D721Med (cell line): ENCODE measurements at regions not wholly inside any gene's neighbourhood (a gene's known extent, or its start where the extent isn't known, plus 50 kb on each side); places are given as distances from the start of the nearest gene placed in this dataset.

Experiments used
- DNase-seq: peaks from one replicate; pipeline ENCODE4 v3.0.0; 2011; ENCODE audit warnings: low spot score; ENCODE audit not compliant: insufficient read length
- FAIRE-seq: peaks from 2 replicates; lab custom pipeline; 2011; peaks lifted over from hg19 to GRCh38; lab: Jason Lieb, UNC
- TF ChIP-seq, protein P1 (sequence below): IDR thresholded peaks from 2 replicates; pipeline ENCODE4 v1.5.1; 2012; ENCODE audit warnings: mild to moderate bottlenecking, control low read depth; ENCODE audit not compliant: insufficient read depth; ENCODE audit errors: missing control alignments

- FAIRE-seq (no peak), DNase-seq (no peak)
- TF ChIP-seq, protein P1, sequence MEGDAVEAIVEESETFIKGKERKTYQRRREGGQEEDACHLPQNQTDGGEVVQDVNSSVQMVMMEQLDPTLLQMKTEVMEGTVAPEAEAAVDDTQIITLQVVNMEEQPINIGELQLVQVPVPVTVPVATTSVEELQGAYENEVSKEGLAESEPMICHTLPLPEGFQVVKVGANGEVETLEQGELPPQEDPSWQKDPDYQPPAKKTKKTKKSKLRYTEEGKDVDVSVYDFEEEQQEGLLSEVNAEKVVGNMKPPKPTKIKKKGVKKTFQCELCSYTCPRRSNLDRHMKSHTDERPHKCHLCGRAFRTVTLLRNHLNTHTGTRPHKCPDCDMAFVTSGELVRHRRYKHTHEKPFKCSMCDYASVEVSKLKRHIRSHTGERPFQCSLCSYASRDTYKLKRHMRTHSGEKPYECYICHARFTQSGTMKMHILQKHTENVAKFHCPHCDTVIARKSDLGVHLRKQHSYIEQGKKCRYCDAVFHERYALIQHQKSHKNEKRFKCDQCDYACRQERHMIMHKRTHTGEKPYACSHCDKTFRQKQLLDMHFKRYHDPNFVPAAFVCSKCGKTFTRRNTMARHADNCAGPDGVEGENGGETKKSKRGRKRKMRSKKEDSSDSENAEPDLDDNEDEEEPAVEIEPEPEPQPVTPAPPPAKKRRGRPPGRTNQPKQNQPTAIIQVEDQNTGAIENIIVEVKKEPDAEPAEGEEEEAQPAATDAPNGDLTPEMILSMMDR: no peak
These were observed 1752.0 kb upstream of the TENM3 start for GRCh38 chr4:180491210-180491609.

GRCh38 chr4:180493299-180493698 lies 1749.9 kb upstream of the TENM3 start:
- DNase-seq (no peak), FAIRE-seq (no peak)
- TF ChIP-seq, protein P1: no peak

GRCh38 chr4:180500154-180500553 lies 1743.0 kb upstream of the TENM3 start:
- FAIRE-seq (no peak), DNase-seq (no peak)
- TF ChIP-seq, protein P1: no peak

DNA sequence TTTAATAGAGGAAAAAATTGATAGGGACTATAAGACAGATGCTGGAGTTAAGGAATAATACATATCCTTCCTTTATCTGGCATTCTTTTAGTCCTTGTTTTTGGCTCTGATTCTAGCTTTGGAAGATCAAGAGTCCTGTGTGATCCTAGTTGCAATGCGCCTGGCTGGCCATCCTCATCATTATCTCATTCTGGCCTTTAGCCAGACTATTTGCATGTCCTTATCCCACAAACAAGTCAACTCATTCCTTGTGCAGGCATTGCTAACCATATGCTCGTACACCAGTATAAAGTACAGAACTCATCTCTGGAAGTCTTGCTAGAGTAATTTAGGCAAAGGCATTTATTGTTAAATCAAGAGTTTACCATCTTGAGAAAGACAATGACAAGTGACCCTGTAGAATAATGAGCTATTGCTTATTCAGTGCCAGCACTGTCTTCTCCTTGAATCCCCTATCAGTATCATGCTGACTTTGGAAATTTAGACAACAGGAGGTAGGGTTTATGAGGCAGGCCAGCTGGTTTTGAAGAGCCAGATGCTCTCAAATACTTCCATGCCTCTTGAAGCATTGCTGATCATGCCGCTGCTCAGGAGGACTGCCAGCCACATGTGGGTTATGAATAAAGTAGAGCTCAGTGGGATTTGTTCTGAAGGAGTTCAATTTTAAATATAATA lies 1730.3 kb upstream of the TENM3 start:
- FAIRE-seq (no peak), DNase-seq (no peak)
- TF ChIP-seq, protein P1: no peak

- TF ChIP-seq, protein P1: no peak
- FAIRE-seq: no peak
- DNase-seq: no peak
These were observed 1724.3 kb upstream of the TENM3 start for GRCh38 chr4:180518906-180519305.

- TF ChIP-seq, protein P1: no peak
- no peak for FAIRE-seq
- DNase-seq: no peak
These were observed 1722.0 kb upstream of the TENM3 start for GRCh38 chr4:180521181-180521580.

- DNase-seq: no peak
- no peak for FAIRE-seq
- TF ChIP-seq, protein P1: no peak
These were observed 1717.6 kb upstream of the TENM3 start for GRCh38 chr4:180525523-180526077.
